Omental fat pad (tissue), 3 donors: ENCODE measurements at regions not wholly inside any gene's neighbourhood (a gene's known extent, or its start where the extent isn't known, plus 50 kb on each side); places are given as distances from the start of the nearest gene placed in this dataset.
"Not testable (repeated sequence)": the region's sequence is repeated elsewhere in the genome, so short reads cannot be mapped to it uniquely, and the experiment has no call there.

Source experiments
- ATAC-seq: fragments of 150-250 bp; one replicate; pipeline ENCODE4 v1.9.1; 2016; ENCODE audit warnings: mild to moderate bottlenecking, moderate library complexity; ENCODE audit not compliant: low FRiP score
- DNase-seq: peaks from one replicate; pipeline ENCODE4 v3.0.0-alpha.2; 2019; ENCODE audit warnings: low spot score
- CTCF ChIP-seq, 3 donors: fragments of 450-650 bp; IDR thresholded peaks; one replicate each; pipeline ENCODE4 v1.5.1; 2016 to 2017; ENCODE audit warnings: antibody characterized with exemption in 3 of 3, mild to moderate bottlenecking in 3 of 3, moderate library complexity in 2 of 3

GRCh38 chr1:229004066-229004833 is 266.7 kb upstream of the RAB4A start:
- TF ChIP-seq CTCF (IDR thresholded peaks at IDR 0.05), result no peak
- DNase-seq (no peak), ATAC-seq (no peak)

GRCh38 chr1:229005097-229005496 is 265.8 kb upstream of the RAB4A start:
- TF ChIP-seq CTCF (IDR thresholded peaks at IDR 0.05), result no peak
- ATAC-seq (no peak), DNase-seq (no peak)

GRCh38 chr1:229005556-229005955 is 265.4 kb upstream of the RAB4A start:
- no peak for TF ChIP-seq CTCF (IDR thresholded peaks at IDR 0.05)
- no peak for DNase-seq
- ATAC-seq, result no peak

GRCh38 chr1:229006121-229006870 is 264.6 kb upstream of the RAB4A start:
- no peak for ATAC-seq
- DNase-seq, result no peak
- TF ChIP-seq CTCF (IDR thresholded peaks at IDR 0.05), result no peak

- DNase-seq, result no peak
- ATAC-seq, result no peak
- TF ChIP-seq CTCF (IDR thresholded peaks at IDR 0.05), result no peak
These were observed 263.7 kb upstream of the RAB4A start for GRCh38 chr1:229007167-229007566.

- DNase-seq, result no peak
- ATAC-seq, result no peak
- no peak for TF ChIP-seq CTCF (IDR thresholded peaks at IDR 0.05)
These were observed 263.2 kb upstream of the RAB4A start for GRCh38 chr1:229007701-229008100.

- ATAC-seq, DNase-seq: not testable (repeated sequence)
These were observed 262.6 kb upstream of the RAB4A start for GRCh38 chr1:229008347-229008746.
